ENCODE measurements at regions not wholly inside any gene's neighbourhood (a gene's known extent, or its start where the extent isn't known, plus 50 kb on each side); places are given as distances from the start of the nearest gene placed in this dataset.
"Not testable (repeated sequence)": the region's sequence is repeated elsewhere in the genome, so short reads cannot be mapped to it uniquely, and the experiment has no call there.

DNA sequence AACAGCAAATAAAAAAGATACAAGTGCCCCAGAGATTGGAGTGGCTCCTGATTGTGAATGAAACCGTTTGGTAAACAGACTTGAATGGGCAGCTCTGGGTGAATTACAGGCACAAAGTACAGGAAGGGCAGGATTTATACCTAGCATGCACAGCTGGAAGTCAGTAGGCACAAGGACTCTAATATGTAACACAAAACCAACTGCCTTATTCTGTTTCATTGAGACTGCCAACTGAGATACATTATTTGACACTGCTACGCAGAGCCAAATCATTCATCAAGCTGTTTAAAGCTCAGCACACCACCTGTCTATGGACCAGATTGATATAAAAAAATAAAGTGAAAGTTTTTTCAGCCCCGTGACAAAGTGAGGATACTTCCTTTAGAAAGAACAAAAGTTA lies 541.2 kb downstream of the NUP35 start:
- DNase-seq = no peak

DNA sequence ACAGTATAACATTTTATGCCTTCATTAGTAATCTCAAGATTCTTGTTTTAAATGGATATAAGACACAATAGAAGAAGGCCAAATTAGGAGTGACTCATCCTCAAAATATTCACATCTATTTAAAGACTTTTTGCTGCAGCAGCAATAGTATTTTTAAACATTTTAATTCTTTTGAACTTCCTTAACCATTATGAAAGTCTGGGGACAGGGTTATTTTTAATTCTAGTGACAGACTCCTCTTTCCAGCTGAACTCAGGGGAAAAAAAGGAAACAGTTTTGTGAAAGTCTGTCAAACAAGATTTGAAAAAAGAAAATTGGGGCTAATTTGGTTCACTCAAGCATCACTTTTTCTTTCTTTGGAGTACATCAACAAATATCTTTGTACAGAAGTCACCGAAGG lies 541.8 kb downstream of the NUP35 start:
- DNase-seq = no peak

GRCh38 chr2:183671233-183671632 lies 547.0 kb downstream of the NUP35 start:
- no peak for DNase-seq

DNA sequence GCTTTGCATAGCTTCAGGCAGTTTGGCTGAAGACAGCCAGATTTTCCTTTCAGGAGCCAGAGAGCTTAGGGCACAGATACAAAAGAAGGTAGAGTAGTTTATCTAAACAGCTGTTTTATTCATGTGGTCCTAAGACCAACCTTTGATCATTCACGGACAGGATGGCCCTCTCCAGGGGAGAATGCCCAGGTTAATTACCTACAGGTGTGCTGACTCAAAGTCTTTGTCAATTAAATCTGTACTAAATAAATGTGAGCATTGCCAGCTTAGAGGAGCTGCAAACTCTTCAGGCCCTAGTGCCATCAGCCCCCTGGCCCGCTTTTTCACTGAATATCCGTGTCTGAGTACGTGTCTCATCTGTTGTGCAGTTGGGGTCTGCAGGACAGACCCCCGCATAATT lies 554.7 kb downstream of the NUP35 start:
- DNase-seq = no peak

GRCh38 chr2:183680573-183680972 lies 556.3 kb downstream of the NUP35 start:
- no peak for DNase-seq

- DNase-seq = no peak
These were observed 560.4 kb downstream of the NUP35 start for GRCh38 chr2:183684686-183685085.

DNA sequence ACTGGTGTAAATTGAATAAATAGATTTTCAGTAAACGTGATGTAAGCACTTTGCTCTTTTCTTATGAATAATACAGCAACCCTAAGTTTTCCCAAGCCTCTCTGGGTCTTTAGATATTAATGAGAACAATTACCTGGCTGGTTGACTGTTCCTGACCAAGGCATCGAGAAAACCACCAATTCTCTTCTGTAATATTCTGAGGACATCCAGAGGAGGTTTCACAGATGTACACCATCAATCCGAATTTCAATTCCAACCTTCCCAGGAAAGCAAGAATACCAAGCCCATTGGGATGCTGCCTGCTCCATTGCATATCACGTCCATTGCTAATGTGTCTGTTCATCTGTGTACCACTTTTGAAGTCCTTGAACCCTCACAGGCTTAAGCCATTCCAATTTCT lies 571.8 kb downstream of the NUP35 start:
- no peak for DNase-seq

DNA sequence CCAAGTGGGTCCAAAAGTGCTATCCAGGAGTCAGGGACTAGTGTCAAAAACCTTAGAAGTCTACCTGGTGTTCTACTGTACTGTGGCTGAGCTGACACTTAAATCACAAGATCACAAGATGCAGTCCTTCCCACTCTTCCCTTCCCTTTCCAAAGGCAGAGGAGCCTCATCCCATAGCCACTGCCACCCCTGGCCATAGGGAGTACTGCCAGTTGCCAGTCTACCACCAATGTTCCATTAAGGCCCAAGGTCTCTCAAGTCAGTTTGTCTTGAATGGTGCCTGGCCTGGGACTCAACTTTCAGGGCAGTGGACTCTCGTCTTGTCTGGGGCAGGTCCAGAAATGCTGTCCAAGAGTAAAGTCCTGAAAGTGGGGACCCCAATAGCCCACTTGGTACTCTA lies 585.6 kb downstream of the NUP35 start:
- DNase-seq = no peak

DNA sequence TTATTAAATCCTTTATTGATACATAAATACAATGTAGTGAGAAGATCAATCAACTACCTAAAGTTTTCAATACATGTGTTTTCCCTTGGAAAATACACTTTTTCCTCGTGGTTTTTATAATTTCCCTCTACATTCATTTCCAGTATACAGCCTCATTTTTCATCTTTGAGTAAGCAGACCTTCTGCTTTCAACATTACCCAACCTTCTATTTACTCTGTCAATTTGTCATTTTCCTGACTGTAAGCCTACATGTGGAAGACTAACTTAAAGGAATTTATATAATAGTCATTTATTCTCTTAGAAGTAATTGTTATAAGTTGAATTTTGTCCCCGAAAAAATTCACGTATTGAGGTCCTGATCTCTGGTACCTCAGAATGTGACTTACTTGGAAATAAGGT lies 594.0 kb downstream of the NUP35 start:
- DNase-seq = no peak

GRCh38 chr2:183723278-183723677 lies 599.0 kb downstream of the NUP35 start:
- no peak for DNase-seq

DNA sequence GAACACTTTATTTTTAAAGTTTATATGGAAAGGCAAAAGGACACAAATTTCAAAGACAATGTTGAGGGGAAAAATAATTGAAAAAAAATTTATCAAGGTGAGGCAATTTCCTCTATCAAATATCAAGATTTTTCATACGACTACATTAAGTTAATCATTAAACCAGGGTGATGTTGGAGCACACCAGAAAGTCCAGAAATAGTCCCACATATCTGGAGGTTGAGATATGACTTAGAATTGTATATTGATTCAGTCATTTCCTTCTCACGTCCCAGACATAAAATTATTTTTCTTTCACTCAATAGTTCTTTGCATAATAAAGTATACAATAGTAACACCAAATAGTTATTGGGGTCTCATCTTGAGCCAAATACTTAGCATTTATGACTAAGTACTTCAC lies 605.1 kb downstream of the NUP35 start:
- DNase-seq = no peak

DNA sequence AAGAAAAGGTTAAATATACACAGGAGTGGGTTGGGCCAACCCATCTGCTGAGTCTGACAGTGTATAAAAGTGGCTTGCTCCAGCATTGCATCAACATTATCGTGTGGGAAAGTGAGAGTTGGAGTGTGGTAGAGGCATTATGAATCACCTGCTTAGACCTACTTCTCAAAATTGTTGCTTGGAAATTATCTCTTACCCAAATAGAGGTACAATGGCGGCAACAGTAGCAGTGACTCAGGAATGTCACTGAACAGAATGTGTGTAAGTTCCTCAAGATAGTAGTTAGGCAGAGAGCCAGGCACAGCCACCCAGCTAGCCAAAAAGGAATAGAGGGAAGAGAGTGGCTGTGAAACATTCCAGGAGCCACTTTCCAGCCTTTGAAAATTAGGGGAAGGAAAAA lies 616.0 kb downstream of the NUP35 start:
- no peak for DNase-seq

DNA sequence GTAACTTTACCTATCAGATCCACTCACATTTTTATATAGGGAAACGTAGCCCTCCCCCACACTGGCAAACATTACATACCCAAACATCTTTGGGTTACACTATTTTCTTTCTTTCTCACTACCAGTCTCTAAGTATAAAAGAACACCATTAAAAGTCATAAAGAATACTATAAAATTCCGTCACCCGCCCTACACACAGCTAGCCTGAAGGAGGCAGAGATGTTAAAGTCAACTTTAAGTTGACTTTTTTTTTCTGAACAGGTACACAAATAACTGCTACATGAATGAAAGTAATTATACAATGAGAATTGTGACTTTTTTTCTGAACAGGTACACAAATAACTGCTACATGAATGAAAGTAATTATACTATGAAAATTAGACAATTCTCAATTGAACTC lies 628.3 kb downstream of the NUP35 start:
- DNase-seq = no peak

GRCh38 chr2:183759033-183759432 lies 634.8 kb downstream of the NUP35 start:
- DNase-seq = no peak

GRCh38 chr2:183773775-183774174 lies 649.5 kb downstream of the NUP35 start:
- no peak for DNase-seq

GRCh38 chr2:183780072-183780471 lies 655.8 kb downstream of the NUP35 start:
- DNase-seq = no peak

DNA sequence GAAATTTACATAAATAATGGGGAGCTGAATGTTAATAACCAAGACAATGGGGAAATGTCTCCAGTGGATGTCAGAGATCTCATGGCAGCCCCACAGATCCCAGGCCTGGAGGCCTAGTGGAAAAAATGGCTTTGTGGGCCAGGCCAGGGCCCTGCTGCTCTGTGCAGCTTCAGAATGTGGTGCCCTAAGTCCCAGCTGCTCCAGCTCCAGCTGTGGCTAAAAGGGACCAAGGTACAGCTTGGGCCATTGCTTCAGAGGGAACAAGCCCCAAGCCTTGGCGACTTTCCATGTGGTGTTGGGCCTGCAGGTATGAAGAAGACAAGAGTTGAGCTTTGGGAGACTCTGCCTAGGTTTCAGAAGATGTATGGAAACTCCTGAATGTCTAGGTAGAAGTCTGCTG lies 658.2 kb downstream of the NUP35 start:
- DNase-seq = no peak

- not testable (repeated sequence) for DNase-seq
These were observed 664.6 kb downstream of the NUP35 start for GRCh38 chr2:183788796-183789195.

DNA sequence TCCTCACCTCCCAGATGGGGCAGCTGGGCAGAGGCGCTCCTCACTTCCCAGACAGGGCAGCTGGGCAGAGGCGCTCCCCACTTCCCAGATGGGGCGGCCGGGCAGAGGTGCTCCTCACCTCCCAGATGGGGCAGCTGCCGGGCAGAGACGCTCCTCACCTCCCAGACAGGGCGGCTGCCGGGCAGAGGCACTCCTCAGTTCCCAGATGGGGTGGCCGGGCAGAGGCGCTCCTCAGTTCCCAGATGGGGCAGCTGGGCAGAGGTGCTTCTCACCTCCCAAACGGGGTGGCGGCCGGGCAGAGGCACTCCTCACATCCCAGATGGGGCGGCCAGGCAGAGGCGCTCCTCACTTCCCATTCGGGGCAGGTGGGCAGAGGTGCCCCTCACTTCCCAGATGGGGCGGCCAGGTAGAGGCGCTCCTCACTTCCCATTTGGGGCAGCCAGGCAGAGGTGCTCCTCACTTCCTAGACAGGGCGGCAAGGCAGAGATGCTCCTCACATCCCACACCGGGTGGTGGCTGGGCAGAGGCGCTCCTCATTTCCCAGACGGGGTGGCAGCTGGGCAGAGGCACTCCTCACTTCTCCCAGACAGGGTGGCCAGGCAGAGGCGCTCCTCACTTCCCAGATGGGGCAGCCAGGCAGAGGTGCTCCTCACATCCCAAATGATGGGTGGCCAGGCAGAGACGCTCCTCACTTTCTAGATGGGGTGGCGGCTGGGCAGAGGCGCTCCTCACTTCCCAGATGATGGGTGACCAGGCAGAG lies 668.1 kb downstream of the NUP35 start:
- DNase-seq = not testable (repeated sequence)

- DNase-seq = no peak
These were observed 674.3 kb downstream of the NUP35 start for GRCh38 chr2:183798535-183798934.

- no peak for DNase-seq
These were observed 675.5 kb downstream of the NUP35 start for GRCh38 chr2:183799761-183800160.

GRCh38 chr2:183803596-183803995 lies 679.4 kb downstream of the NUP35 start:
- DNase-seq = no peak

DNA sequence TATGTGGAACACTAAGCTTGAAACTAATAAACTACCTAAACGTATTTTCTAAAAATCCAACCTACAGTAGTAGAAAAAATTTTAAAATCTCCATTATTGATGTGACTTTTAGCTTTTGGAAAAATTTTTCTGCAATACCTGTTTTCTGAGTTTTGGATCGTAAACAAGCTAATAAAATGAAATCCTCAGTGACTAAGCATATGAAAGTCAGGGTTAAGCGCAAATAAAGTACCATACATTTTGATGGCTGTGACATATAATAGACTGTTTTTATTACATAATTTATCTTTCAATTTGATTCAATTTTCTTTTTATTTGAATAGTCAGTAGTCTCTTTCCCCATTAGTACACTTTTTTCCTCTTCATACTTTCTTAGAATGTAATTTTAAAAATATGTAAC lies 683.6 kb downstream of the NUP35 start:
- no peak for DNase-seq

DNA sequence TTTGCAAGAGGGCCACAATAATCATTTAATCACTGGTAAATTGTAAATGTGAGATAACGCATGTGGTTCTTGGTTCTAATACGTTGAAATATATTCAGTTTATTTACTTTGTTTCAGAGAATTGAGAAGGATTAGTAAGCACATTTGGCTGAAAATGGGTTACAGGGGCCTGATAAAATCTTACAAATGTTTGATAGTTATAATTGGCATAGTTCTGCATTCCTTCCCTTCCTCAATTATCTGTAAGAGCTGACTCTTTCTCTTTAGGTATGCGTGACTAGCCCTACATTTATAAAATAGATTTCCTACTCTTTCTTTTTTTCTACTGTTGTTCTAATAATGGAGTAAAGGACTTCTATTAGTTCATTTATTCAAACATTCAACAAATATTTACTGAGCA lies 685.2 kb downstream of the NUP35 start:
- no peak for DNase-seq

GRCh38 chr2:183811281-183811680 lies 687.0 kb downstream of the NUP35 start:
- no peak for DNase-seq
